GM04503 (cell line): ENCODE measurements at regions not wholly inside any gene's neighbourhood (a gene's known extent, or its start where the extent isn't known, plus 50 kb on each side); places are given as distances from the start of the nearest gene placed in this dataset.

Source experiments
- DNase-seq: peaks from one replicate; pipeline ENCODE4 v3.0.0-alpha.2; 2012; ENCODE audit warnings: low read depth

DNA sequence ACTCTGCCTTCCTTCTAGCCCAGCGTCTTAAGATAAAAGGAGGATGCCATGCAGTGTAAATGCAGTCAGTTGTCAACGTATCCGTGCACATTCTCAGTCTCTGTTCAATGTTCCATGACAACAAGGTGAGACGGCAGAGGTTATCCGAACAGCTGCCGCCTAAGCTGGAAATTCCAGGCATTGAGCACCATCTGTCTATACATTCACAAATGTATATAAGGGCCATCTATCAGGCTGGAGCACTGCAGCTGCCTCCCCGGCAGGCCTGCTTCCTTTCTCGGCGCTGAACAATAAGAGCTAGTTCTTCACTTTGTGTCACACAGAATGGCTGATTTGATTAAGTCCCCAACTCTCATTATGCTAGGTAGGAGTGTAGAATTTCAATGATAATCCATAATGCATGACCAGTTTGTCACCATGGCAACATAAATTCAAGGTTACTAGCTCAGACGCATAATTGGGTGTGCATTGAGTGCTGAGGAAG, 282.2 kb upstream of the SOX11 start:
- DNase-seq = no peak

DNA sequence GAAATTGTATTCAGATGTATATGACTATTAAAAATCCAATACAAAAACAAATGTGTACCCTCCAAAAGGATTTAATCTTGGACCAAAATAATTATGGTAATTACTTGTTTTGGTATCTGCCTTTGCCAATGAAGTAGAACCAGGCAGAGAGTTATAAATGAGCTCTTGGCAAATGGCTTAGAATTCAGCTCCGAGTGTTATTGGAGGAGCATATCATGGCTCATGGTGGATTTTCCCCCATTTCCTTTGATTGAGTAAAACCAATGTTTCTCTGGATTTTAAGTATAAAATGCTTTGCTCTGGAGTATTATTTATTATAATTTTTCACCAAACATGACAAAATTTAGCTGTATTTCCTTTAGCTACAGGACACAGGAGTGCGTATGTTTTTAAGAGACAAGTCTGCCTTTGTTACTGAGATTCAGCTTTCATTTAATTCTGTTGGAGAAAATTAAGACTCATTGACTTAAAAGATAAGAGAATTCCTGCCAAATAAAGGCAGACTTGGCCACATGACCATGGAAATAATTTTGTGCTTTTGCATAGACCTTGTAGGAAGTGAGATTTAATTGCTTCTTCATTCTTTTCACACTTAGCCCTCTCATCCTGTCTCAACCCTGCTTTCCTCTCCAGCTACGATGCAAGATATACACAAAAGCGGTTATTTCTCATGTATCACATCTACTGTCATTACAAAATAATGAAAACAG, 281.0 kb upstream of the SOX11 start:
- no peak for DNase-seq

DNA sequence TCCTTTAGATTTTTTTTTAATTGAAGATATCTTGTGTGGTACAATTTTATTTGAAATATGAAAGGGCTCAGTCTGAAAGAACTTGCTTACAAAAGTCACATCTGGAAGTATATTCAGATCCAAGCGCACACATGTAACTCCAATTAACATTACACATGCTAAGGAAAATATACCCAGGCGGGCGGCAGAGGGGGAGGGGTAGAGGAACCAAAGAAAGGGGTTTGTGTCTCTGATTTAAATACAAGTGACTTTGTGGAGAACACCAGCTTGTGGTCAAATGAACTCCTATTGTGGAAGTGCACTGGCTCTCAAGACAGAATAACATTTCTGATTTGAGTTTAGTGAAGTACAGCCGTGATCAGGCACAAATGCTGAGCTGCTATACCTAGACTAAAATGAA, 280.2 kb upstream of the SOX11 start:
- DNase-seq = no peak

DNA sequence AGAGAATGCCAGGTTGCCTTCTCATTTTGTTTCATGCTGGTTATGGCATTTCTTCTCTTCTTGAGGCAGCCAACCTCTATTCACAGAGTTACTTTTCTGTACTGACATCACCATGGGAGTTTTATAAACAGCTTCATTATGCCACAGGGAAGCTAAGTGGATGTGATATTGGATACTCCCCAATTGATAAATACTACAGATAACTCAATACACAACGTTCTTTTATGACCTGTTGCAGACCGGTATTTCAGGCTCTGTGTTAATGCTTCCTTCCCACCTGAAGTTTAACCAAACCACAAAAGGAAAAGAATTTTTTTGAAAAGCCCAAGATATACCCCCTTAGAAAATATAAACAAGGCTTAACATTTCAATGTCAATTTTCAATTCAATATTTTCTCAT, 258.3 kb upstream of the SOX11 start:
- DNase-seq = no peak

DNA sequence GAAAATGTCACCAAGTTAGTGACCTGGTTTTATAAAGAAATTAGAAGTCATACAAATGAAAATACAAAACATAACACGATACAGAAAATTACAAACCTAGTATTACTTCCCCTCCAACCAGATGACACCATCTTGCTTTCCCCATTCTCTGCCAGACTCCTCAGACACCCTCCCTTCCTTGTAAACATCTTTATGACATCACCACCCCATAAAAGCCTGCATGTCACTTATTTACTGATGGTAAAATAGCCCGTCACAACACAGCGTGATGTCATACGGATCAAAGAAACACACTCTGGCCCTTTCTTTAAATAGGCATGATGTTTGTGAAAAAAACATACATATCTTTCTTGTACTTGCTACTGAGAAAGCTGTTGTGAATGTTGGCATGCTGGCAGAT, 254.8 kb upstream of the SOX11 start:
- DNase-seq = no peak

DNA sequence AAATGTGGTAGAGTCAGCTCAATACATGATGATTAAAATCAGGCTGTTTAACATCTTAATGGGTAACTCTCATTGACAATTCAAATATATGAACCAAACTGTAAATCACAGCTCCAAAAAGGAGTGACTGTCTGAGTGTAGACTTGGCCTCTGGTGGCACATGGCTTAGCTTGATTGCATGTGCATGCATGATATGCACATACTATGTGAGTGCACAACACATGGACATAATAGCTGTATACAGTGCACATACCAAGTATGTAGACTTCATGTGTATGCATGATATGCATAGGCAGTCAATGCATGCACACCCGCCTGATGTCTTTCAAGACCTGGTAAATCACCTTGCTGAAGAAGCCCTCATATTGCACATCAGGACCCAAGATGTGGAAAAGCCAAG, 252.0 kb upstream of the SOX11 start:
- no peak for DNase-seq

DNA sequence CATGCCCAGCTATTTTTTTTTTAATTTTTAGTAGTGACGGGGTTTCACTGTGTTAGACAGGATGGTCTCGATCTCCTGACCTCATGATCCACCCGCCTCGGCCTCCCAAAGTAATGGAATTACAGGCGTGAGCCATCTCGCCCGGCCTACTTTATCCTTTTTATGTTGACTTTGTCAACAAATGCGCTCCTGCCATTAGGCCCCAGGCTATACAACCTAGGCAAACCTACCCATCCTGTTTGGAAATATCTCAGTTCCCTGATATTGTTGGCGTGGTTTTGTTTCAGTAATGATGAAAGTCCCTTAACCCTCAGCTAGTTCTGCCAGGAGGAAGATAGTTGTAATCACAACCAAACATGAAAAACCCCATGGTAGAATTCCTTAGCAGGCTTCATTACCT, 249.4 kb upstream of the SOX11 start:
- DNase-seq = no peak

DNA sequence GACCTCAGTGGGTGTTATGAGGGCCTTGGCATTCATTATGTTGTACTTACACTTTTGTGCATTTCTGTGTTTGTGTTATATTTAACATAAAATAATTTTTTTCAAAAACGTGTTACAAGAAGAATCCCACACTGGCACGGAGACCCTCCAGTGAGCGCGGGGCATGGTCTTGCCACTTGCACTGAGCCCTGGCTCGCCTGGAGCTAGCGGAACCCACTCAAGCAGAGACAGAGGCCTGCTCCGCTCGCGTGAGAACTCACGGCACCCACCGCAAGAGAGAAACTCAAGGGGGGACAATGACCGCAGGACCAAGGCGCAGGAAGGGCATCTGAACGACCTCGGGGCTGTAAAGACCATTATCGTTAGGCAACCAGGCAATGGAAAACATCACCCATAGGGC, 248.0 kb upstream of the SOX11 start:
- DNase-seq = no peak

DNA sequence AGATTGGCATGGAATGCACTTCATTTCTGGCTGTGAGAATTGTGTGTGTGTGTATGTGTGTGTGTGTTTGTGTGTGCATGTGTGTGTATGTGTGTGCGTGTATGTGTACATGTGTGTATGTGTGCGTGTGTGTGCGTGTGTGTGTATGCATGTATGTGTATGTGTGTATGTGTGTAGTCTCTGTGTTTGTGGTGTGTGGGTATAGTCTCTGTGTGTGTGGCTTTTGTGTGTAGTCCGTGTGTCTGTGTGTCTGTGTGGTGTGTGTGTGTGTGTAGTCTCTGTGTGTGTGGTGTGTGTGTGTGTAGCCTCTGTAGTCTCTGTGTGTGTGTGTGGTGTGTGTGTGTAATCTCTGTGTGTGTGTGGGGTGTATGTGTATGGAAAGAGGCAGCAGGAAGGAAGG, 247.3 kb upstream of the SOX11 start:
- no peak for DNase-seq

DNA sequence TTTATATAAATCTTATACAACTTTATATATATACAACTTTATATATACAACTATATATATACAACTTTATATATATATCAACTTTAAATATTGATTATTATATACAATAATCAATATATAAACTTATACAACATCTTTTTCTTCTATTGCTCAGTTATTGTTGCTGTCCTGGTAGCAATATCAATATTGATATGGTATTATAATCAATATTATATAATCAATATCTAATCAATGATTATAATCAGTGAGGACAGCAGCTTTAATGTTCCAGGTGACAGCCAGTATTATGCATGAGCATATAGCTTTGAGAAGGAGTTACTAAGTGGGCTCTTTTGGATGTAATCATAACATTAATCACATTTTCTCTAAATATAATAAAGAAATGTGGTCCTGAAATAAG, 242.3 kb upstream of the SOX11 start:
- DNase-seq = no peak

DNA sequence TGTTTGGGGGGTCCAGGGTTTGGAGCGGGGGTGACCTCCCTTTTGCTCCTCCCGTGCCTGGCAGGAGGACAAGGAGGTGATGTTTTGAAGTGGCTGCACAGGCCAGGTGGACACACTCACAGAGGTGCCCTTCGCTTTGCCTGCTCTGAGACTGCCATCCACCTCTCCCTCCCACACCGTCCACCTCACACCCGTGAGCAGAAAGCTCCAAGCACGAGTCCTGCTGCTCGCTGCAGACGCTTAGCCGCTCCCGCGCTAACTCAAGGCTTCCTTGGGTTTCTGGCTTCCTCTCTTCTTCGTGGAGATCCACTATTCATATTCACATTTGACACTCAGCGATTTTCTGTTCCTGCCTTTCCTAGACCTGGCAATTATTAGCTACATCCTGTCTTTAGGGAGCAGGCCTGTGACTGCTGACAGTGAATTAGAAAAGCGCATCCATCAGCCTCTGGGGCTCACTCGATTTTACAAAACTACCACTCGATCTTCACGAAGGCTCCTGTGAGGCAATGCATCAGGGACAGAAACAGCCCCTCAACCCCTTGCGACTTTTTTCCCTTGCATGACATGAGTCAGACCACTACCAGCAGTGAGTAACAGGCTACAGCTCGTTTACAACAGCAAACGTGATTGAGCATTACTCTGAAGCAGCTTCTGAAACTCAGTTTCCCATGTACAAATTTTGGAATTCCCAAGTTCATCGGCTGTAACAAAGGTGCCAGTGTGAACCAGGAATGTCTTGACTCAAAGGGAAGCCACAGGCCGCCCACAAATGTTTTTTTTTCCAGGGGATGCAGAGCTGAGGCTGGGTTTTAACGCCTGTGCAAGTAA, 238.7 kb upstream of the SOX11 start:
- DNase-seq = no peak

DNA sequence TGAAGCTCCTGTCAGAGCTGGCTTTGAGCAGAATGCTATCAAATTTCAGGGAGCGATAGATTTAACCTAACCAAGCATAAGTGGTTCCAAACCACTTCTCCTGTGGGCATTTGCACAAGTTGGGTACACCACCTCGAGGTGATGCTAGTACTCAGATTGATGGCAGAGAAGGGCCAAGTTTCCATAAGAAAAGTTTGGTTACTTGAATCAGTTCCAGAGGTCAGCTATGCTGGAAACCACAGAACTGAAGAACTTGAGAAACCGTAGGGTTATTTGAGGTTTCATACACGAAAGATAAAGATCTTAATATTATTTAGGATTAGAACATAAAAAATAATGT, 238.2 kb upstream of the SOX11 start:
- DNase-seq = no peak

DNA sequence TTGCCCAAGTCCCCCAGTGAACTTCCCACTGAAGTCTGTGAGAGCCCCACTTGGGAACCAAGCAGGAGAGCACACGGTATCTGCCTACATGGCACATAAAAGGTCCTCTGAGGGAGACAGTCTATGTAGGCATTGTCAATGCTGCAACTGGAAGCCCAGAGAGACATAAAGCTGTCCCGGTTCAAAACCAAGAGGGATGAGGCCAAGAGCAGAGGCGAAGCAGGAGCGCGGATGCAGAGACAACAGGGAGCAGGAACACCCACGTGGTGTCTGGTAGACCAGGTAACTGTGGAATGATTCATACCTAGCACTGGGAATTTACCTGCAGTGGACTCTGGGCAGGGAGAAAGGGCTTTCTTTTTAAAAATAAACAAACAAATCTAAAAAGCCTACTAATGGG, 233.1 kb upstream of the SOX11 start:
- no peak for DNase-seq

DNA sequence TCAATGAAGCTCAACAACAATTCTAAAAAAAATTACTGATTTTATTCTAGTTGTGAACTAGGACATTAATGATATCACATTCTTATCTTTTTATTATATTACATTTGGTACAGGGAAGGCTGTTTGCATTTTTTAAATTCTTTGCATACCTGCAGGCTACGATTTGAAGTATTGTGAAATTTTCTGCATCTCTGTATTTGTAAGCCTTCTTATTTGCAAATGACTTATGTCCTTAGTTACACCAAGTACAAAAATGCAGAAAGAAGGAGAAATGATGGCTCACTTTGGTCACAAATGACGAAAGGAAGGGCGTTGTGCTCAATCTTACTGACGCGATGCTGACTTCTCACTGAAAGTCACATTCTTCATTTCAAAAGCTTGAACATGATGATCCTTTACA, 227.5 kb upstream of the SOX11 start:
- DNase-seq = no peak

DNA sequence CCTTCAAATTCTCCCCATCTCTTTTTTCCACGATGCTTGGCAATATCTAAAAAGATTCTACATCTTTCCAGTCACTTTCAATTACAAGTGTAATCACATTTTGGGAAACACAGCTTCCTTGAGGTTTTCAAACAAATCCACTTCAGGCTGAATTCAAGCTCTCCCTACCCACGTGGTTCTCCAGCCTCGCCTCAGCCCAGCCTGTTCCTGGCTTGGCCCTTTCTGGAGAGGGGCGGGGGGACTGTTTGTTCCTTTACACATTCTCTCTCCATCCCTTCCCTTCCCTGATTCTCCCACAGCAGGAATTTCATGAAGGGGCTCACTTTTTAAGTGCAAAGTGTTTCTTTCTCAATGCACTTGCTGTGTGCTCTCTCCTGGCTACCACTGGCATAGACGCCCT, 226.3 kb upstream of the SOX11 start:
- no peak for DNase-seq

DNA sequence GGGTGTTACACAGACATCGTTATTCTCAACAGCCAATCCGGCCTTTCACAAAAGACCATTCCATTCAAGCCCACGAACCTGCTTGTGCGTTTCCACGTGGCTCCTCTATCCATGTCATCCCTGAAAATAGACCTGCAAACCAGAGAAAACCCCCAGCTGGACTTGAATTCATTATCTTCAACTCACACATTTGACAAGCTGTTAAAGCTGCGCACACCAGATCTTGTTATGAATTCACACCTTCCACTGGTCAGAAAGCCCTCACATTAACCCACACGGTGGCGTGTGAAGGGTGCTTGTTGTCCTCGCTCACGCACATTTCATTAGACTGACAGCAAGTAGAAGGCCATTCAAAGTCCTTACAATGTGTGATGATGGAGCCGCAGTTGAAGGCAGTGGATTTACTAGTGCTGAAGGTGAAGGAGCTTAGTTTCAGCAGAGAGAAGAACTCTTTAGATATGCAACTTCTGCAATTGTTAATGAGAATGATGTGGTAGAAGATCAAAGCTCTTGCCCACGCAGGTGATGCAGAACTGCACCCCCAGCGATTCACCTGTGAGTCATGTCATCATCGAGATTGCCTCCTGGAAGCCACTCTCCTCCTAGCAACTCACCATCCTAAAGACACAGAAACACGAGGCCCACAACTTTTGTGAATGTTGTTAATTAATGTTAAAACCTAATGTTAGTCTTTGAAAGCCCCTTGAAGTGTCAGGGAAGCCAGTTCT, 224.8 kb upstream of the SOX11 start:
- DNase-seq = no peak

DNA sequence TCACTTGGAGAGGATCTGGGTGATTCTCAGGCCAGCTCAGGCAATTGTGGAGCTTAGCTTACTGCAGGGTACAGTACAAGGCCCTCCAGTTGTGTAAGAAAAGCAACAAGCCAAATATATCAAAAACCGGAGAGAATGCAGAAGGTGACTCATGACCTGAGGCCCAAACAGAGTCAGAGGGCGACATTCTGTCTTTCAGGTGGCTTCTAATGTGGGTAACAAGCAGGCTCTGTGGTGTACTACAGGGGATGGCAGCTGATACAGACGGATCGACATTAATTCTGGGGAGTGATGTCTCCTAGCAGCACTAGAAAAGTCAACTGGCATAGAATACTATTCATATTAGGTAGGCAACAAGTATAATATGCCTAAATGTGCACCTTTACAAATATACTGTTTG, 219.5 kb upstream of the SOX11 start:
- DNase-seq = no peak

DNA sequence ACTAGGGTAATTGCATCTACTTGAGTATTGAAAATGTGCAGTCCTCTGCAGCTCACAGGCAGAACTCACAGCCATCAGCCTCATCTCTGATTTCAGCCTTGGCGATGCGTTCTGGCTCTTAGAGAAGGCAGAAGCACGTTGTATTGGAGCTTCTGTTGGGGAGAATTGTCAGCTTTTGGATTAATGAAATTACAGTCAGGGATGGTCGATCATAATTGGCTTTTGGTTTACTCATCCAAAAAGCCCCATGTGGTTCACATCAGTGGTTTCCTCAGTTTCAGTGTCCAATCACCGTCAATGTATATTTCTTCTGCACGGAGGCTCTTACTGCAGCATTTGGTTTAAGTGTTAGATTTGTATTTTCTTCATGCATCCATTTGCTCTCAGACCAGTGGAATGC, 218.5 kb upstream of the SOX11 start:
- DNase-seq = no peak

DNA sequence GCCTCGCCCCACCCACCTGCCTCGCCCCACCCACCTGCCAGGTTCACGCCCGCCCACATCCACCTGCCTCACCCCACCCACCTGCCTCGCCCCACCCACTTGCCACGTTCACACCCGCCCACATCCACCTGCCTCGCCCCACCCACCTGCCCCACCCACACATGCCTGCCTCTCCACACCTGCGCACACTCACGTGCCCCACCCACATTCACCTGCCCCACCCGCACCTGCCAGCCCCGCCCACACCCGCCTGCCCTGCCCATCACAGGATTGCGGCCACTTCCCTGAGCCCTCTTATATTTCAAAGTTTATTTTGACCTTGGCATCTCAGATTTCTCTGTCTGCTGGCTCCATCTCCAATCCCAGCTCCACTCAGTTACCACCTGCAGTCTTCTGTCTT, 217.5 kb upstream of the SOX11 start:
- DNase-seq = no peak

DNA sequence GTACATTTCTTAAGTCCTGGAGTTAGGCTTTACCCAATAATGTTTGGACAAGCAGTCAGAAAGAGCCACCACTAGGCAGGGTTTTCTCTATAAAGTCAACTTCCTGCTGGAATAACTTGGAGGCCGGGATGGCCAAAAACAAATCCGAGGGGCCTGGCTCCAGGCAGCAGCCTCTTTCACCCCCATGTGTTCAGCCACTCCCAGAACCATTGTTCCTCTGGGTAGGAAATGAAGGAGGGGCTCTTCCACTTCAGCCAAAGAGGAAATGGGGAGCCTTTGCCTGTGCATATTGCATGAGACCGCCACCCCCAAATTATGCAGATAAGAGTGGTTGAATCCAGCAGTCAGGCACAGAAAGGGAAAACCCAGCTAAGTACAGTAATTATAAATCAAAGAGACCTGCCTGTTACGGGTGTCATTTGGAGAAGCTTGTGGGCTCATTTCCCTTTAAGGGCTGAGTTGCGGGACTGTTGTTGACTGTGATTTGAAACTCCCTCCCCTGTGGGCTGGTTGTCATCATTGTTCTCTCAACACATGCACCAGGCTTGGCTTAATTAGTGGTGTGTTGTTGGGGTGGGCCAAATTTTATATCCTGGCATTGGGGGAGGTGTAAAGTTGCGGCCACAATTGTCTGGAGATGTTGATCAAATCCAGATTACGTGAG, 212.8 kb upstream of the SOX11 start:
- DNase-seq = no peak

DNA sequence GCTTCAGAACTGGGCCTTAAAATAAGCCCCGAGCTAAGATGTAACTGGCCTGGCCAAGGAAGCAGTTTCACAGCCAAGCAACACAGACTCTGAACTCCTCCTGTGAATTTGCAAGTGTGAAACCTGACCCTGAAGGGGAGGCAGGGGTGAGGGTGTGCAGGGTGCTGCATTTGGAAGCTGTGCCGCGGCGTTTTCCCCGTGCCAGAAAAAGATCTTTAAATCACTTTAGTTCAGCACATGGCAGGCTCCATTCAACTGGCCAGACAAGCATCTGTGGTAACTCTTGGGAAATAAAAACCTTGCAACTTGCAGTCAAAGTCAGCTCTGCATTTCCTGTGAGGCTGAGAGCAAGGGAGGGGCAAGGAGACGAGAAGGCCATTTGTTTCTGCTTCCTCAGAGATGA, 209.3 kb upstream of the SOX11 start:
- no peak for DNase-seq

DNA sequence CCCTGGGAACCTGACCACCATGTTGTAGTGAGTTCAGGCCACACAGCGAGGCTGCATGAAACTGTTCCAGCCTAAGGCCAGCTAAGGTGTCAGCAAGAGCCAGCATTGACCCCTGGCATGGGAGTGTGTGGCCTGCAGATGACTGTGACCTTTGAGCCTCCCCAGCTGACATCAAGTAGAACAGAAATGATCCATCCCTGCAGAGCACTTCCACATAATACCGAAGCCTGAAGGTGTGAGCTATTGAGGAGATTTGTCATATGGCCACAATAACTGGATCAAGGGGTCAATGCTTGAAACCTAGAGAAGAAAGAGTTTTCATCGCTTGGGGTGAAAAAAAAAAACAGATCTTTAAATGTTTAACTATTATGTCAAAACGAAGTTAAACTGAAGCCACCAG, 207.3 kb upstream of the SOX11 start:
- DNase-seq = no peak

DNA sequence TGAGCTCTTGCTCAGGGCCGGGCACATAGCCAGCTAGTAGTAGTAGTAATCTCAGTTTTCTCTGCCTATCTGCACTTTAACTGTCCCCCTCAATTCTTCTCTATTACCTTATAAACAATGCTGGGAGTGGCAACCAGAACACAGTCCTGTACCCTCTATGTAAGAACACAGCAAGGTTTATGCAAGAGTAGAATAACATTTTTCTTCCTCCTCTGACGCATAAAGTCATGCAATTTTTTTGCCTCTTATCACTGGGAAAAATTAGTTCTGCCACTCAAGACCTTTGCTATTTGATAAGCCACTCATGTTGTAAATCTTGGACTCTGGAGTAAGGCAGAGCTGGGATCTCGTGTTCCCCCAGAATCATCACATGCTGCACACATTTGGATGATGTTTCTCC, 200.7 kb upstream of the SOX11 start:
- no peak for DNase-seq
